Prostate gland (tissue), 2 donors: ENCODE measurements at regions not wholly inside any gene's neighbourhood (a gene's known extent, or its start where the extent isn't known, plus 50 kb on each side); places are given as distances from the start of the nearest gene placed in this dataset.

Source experiments
- POLR2A ChIP-seq: fragments of 450-650 bp; IDR thresholded peaks from one replicate; pipeline ENCODE4 v1.6.1; 2016; ENCODE audit warnings: antibody characterized with exemption, mild to moderate bottlenecking
- POLR2AphosphoS5 ChIP-seq: sonication (generic); formaldehyde crosslinking; IDR thresholded peaks from one replicate; pipeline ENCODE4 v1.6.1; 2017; ENCODE audit warnings: antibody characterized with exemption
- TF ChIP-seq, protein P1 (sequence below), 4 experiments: fragments of 200-600 bp in 2 of 4; fragments of 450-650 bp in 2 of 4; sonication (generic) in 2 of 4; IDR thresholded peaks; 1 replicate in 3 of 4; 2 replicates in 1 of 4; pipeline ENCODE4 v1.5.1; 2016 to 2019; ENCODE audit warnings: antibody characterized with exemption in 4 of 4, mild to moderate bottlenecking in 2 of 4, moderate library complexity in 2 of 4

DNA sequence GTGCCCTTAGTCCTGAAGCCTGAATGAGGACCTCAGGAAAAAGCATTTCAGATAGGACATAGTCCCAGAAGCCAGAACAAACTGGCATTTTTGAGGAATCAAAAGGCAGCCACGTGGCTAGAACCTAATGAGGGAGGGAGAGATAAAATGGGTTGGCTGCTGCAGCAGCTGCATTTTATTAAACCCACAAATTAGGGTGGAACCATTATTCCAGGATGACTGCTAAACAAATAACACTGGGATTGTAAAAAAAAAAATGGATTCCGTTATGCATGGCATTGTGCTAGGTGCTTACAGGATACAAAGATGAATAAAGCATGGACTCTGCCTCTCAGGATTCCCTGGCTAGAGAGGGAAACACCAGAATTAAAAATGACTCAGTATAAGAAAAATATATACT, 141.5 kb downstream of the SATB1 start:
- TF ChIP-seq, protein P1, sequence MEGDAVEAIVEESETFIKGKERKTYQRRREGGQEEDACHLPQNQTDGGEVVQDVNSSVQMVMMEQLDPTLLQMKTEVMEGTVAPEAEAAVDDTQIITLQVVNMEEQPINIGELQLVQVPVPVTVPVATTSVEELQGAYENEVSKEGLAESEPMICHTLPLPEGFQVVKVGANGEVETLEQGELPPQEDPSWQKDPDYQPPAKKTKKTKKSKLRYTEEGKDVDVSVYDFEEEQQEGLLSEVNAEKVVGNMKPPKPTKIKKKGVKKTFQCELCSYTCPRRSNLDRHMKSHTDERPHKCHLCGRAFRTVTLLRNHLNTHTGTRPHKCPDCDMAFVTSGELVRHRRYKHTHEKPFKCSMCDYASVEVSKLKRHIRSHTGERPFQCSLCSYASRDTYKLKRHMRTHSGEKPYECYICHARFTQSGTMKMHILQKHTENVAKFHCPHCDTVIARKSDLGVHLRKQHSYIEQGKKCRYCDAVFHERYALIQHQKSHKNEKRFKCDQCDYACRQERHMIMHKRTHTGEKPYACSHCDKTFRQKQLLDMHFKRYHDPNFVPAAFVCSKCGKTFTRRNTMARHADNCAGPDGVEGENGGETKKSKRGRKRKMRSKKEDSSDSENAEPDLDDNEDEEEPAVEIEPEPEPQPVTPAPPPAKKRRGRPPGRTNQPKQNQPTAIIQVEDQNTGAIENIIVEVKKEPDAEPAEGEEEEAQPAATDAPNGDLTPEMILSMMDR (IDR thresholded peaks at IDR 0.05), result no peak
- TF ChIP-seq POLR2AphosphoS5 (no peak), POLR2A (no peak)
